ENCODE measurements at regions not wholly inside any gene's neighbourhood (a gene's known extent, or its start where the extent isn't known, plus 50 kb on each side); places are given as distances from the start of the nearest gene placed in this dataset.

DNA sequence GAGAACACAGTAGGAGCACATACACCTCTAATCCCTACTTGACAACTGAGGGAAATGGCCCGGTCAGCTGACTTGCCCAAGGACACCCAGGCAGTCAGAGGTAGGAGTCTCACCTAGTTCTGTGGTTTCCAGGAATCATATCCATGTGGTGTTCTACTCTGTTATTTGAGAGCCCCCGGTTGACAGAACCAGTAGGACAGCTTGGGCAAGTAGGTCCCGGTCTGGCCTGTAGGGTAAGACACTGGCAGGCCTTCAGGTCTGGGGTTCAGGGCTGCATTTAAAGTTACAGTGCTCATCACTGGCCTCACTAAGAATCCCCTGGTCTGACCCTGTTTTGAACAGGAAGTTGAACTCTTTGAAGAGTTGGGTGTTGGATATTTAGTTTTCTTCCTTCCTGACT lies 476.1 kb downstream of the SHQ1 start:
- no peak for TF ChIP-seq POLR2A (IDR thresholded peaks at IDR 0.05)
- TF ChIP-seq, protein P1, sequence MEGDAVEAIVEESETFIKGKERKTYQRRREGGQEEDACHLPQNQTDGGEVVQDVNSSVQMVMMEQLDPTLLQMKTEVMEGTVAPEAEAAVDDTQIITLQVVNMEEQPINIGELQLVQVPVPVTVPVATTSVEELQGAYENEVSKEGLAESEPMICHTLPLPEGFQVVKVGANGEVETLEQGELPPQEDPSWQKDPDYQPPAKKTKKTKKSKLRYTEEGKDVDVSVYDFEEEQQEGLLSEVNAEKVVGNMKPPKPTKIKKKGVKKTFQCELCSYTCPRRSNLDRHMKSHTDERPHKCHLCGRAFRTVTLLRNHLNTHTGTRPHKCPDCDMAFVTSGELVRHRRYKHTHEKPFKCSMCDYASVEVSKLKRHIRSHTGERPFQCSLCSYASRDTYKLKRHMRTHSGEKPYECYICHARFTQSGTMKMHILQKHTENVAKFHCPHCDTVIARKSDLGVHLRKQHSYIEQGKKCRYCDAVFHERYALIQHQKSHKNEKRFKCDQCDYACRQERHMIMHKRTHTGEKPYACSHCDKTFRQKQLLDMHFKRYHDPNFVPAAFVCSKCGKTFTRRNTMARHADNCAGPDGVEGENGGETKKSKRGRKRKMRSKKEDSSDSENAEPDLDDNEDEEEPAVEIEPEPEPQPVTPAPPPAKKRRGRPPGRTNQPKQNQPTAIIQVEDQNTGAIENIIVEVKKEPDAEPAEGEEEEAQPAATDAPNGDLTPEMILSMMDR (IDR thresholded peaks at IDR 0.05 in 4 of 5, conservative IDR thresholded peaks at IDR 0.05 in 1 of 5), result no peak

All from gastrocnemius medialis (tissue), 4 donors.